GM10248 (cell line): ENCODE measurements at regions not wholly inside any gene's neighbourhood (a gene's known extent, or its start where the extent isn't known, plus 50 kb on each side); places are given as distances from the start of the nearest gene placed in this dataset.

Experiments used
- CTCF ChIA-PET: fragments of 300-600 bp; sonication (Branson Sonifier 250); formaldehyde crosslinking; extraction: SDS; loops from one replicate; lab custom pipeline; 2021; ENCODE audit warnings: antibody characterized with exemption; lab: Yijun Ruan, JAX
- POLR2A ChIA-PET: fragments of 350-650 bp; sonication (Branson Sonifier 250); formaldehyde crosslinking; extraction: SDS; loops from one replicate; lab custom pipeline; 2020; ENCODE audit warnings: antibody characterized with exemption; lab: Yijun Ruan, JAX
- DNase-seq: peaks from one replicate; pipeline ENCODE4 v3.0.0; 2012; ENCODE audit errors: extremely low spot score
- TF ChIP-seq, protein P1 (sequence below): IDR thresholded peaks from 2 replicates; pipeline ENCODE4 v1.5.1; 2012; ENCODE audit warnings: mild to moderate bottlenecking, low read depth; ENCODE audit errors: extremely low read depth, missing control alignments, control extremely low read depth

DNA sequence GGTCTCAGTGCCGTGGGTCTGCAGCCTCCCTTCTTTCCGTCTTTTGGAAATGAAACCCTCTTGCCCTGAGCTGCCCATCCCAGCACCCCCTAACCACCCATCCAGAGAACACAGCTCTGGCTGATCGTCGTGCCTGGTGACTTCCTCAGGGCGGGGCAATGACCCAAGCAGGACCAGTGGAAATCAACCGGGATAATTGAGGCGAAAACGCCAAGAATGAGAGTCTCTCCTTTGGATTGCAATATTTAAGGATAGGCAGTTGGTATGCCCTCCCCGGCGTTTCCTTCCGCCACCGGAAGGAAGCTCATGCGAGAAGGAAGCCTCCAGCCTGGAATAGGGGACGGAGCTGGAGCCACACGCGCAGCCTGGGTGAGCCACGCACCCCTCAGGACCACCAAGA lies 73.7 kb upstream of the PFKP start:
- DNase-seq, result no peak
- POLR2A ChIA-PET, result no interaction called here
- TF ChIP-seq, protein P1, sequence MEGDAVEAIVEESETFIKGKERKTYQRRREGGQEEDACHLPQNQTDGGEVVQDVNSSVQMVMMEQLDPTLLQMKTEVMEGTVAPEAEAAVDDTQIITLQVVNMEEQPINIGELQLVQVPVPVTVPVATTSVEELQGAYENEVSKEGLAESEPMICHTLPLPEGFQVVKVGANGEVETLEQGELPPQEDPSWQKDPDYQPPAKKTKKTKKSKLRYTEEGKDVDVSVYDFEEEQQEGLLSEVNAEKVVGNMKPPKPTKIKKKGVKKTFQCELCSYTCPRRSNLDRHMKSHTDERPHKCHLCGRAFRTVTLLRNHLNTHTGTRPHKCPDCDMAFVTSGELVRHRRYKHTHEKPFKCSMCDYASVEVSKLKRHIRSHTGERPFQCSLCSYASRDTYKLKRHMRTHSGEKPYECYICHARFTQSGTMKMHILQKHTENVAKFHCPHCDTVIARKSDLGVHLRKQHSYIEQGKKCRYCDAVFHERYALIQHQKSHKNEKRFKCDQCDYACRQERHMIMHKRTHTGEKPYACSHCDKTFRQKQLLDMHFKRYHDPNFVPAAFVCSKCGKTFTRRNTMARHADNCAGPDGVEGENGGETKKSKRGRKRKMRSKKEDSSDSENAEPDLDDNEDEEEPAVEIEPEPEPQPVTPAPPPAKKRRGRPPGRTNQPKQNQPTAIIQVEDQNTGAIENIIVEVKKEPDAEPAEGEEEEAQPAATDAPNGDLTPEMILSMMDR, result no peak
- CTCF ChIA-PET, result no interaction called here

DNA sequence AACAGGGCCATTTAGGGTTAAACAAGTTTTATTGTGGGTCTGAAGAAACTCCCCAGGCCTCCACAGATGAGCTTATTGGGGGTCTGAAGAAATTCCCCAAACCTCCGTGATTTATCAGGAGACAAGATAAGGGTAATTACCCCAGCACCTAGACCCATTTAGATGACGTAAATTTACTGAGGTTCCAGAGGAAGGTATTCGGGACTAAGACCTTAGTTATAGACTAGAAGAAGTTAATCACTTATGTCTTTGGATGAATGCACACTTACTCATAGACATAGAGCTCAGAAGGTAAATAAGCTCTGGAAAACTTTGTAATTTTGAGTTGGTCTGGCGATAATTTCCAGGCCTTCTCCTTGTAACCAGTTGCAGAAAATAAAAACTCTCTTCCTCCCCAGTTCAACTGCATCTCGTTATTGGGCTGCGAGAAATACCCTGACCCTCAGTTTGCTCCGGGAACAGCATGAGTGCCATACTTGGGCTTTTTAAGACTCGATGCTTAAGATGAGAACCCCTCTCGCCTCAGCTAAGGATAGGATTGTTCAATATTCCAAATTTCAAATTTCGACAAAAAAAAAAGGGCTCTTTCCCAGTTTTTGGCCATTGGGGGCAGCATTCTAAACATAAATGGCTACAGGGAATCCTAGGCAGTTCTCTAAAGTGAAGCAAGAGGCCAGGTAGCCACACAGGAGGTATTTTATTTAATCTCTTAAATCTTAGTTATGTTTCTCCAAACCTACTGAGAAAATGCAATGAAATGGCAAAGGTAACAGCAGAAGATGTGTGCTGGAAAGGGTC lies 74.7 kb upstream of the PFKP start:
- TF ChIP-seq, protein P1, result no peak
- no peak for DNase-seq
- POLR2A ChIA-PET, result no interaction called here
- CTCF ChIA-PET, result no interaction called here

DNA sequence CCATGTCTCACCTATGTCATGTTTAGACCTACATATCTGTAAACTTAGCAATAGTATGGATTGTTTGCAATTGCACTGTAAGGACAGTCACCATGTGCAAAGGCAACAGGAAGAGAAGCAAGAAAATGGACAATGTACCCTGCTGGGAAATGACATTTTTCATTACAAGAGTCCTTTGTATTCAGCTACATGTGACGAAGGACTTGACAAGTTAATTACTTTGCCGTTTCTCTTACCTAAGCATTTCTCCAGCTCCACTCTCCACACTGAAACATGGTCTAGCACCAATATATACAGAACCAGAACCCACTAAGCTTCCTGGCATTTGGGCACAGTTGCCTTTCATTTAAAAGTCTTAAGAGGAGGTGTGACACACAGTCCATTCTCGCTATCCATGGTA lies 76.6 kb upstream of the PFKP start:
- TF ChIP-seq, protein P1, result no peak
- DNase-seq, result no peak
- CTCF ChIA-PET, result no interaction called here
- POLR2A ChIA-PET, result no interaction called here

DNA sequence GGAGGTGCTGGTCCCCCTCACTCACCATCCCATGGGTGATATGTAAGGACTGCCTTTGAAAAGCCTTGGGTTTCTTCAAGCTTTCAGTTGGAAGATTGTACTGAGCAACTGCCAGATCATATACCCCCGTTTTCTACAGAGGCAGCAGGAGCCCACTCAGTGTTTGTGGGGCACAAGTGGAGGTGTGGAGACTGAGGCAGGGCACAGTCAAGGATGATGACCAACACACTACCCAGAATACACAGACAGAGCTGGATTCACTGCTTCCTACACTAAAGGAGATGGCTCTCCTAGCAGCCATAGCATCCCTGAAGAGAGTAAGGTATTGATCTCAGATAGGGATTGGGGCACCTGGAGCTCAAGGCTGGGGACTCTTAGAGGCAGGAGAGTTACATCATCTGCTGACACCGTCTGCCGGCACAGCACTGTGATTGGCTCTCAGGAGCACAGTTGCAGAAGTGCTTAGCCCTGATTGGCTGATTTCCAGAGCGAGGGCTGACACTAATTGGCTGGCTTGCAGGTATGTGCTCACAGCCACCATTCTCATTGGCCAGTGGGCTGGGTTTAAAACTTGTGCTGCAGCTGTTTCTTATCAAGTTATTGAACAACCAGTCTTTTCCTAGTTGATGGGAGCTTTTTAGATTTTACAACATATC lies 77.9 kb upstream of the PFKP start:
- TF ChIP-seq, protein P1, result no peak
- no peak for DNase-seq
- POLR2A ChIA-PET, result no interaction called here
- CTCF ChIA-PET, result interaction anchor here (1.1 kb wide), 1 partner anchor 54 kb away, joined by 3 read pairs; no protein-coding TSS in a partner anchor

DNA sequence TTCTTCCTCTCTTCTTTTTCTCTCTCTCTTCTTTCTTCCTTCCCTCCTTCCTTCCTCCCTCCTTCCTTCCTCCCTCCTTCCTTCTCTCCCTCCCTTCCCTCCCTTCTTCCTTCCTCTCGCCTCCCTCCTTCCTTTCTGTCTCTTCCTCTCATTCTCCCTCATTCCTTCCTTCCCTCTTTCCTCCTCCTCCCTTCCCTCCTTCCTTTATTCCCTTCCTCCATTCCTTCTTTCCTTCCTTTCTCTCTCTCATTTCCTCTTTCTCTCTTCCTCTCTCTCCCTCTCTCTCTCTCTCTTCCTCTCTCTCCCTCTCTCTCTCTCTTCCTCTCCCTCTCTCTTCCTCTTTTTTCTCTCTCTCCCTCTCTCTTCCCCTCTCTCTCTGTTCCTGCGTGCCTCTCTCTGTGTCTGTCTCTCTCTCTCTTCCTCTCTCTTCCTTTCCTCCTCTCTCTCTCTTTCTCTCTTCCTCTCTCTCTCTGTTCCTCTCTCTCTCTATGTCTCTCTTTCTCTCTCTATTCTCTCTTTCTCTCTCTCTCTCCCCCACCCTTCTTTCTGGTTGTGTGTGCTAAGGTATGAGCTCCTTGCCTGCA lies 80.1 kb upstream of the PFKP start:
- ChIA-PET POLR2A (no interaction called here), CTCF (no interaction called here)
- DNase-seq, result no peak
- TF ChIP-seq, protein P1, result no peak

DNA sequence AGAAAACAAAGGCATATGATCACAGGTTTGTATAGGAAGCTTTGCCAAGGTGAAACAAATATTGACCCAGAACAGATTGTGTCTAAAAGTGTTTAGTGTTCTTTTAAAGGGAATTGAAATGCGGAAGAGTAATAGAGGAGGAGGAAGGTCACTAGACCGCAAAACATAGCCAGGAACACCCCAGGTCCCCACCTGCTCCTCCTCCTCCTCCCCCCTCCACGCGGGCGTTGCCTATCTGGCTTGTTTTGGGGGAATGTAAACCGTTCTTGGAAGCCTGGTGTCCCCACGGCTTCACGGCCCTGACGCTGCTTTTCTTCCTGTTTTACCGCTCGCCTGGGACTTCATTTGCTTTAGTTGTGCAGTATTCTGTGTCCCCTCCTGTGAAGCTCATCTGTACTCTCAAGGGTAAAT lies 81.0 kb upstream of the PFKP start:
- POLR2A ChIA-PET, result no interaction called here
- CTCF ChIA-PET, result interaction anchor here (3.4 kb wide), 1 partner anchor 57 kb away, joined by 14 read pairs; no protein-coding TSS in a partner anchor
- TF ChIP-seq, protein P1, result no peak
- peak; percentile 35 for DNase-seq
